Inflammatory macrophage treated with lipopolysaccharide for 4 hours (primary cell): ENCODE measurements at regions not wholly inside any gene's neighbourhood (a gene's known extent, or its start where the extent isn't known, plus 50 kb on each side); places are given as distances from the start of the nearest gene placed in this dataset.
"Not testable (repeated sequence)": the region's sequence is repeated elsewhere in the genome, so short reads cannot be mapped to it uniquely, and the experiment has no call there.

Experiments
- DNase-seq: peaks from one replicate; pipeline ENCODE4 v3.0.0-alpha.2; 2020

DNA sequence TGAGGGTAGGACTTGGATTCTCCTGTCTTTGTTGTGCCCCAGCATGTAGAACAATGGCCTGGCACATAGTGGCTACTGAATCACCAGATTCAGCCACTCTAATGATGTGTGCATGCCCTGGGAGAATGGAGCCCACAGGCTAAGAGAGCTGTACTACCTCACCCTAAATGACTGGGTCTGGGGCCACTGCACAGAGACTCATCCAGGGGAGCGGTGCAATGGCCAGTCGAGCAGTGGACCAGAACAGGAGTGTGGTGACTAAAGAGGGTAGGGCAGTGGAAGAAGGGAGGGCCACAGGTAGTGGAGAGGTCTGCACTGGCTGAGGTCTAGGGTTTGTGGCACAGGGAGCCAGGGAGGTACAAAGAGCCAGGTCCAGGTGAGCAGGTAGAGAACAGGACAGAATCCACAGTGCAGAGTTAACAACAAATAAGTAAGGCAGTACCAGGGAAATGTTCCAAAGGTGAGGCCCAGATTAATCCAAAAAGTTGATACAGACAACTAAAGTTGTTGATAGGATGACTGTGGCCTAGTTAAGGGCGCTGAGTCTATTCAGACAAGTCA is 142.7 kb upstream of the ATP11B start:
- no peak for DNase-seq

DNA sequence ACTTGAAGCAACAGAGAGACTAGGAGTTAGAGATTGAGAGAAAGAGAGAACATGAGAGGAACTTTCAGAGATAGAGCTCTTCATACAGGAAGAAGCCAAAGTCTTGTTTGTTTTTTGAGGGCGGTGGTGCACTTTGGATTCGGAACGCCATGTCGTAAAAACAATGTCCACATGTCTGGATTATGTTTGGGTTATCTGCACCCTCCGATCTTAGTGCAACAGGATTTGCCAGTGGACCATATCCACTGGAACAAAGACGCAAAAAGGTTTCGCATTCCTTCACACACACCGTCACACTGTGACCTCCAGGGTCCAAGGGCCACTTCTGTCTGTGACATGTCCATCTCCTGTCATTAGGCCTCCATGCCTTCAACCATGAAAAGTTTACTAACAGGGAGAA is 141.8 kb upstream of the ATP11B start:
- no peak for DNase-seq

DNA sequence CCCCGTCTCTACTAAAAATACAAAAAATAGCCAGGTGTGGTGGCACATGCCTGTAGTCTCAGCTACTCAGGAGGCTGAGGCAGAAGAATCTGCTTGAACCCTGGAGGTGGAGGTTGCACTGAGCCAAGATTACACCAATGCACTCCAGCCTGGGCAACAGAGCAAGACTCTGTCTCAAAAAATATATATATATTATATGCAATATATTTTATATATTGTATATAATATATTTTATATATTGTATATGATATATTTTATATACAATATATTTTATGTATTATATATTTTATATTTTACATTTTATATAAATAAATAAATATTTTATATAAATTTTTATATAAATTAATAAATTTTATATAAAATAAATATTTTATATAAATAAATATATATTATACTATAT is 140.2 kb upstream of the ATP11B start:
- not testable (repeated sequence) for DNase-seq

DNA sequence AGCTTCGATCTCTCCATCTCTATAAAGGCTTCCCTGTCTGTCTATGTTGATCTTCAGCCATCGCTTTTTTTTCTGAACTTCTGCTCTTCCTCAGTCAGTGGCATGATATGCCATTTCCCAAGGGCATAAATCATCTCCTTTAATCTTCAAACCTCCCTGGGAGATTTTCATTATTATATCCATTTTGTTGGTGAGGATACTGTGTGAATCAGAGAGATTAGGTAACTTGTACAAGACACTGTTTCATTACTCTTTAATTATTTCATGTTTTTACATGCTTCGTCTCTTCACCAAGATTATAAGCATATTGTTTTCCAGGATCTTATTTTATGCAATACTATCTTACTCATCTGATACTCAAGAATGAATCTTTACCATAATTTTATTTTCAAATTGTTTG is 124.8 kb upstream of the ATP11B start:
- no peak for DNase-seq

DNA sequence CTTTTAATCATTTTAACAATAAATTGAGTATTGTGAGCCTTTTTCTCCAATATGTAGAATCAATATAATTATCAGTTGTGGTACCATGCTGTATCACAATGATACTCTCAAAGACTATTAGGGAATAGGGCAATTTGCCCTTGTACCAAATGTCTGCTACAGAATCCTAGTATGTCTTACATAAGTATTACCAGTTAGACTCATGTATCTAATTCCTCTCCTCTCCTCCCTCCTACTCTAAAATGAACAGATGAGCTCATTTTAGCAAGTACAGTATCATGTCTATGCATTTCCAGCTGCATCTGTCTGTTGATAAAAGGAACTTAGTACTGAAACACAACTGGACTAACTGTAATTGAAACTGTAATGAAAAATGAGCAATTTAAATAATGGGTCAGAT is 124.3 kb upstream of the ATP11B start:
- DNase-seq = no peak

DNA sequence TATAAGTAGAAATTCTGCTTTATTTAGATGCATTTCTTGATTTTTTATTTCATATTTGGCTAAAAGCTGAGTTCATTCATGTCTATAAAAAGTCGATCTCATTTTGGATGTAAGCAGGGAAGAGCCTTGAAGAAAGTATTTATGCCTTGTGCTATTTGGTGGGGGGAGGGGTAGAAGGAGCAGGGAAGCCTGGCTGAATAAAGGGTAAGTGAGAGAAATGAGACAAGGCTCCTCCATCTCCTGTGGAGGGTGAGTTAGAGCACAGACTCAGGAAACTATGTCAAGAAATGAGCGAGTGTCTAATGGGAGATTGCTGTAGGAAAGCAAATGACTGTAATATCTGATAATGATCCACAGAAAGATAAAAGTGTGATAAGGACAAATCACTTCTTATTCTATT is 121.8 kb upstream of the ATP11B start:
- DNase-seq = no peak

DNA sequence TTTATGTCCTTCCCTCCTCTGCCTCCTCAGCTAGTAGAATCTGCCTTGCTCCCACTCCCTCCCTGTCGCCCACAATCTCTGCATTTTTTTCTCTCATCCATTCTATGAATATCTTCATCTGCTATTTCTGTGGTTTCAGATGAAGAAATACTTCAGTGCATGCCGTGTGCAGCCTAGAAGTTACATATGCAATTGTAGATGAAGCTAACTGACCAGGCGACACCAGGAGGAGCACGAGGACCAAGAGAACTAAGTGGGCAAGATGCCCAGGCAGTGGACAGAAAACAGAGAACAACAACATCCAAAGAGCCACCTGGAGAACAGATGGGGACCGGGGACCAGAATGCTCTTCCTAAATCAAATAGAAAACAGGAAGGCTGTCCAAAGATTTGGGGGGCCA is 121.4 kb upstream of the ATP11B start:
- DNase-seq = no peak

DNA sequence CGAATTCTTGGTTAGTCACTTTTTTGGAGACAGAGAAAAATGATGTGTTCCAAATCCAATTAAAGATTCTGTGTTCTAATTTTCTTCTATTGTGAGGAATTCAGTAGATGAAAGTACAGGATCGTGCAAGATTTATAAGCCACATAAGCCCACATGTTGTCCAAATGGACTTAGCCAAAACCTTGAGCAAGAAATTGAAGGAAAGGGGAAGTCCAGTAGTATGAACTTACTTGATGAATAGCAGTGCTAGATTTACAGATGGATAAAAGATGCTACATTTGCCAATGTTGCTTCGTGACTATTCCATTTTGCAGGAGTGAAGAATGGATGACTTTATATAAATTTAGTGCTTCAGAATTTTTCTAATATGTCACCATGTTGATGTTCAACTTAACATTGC is 120.0 kb upstream of the ATP11B start:
- DNase-seq = no peak

DNA sequence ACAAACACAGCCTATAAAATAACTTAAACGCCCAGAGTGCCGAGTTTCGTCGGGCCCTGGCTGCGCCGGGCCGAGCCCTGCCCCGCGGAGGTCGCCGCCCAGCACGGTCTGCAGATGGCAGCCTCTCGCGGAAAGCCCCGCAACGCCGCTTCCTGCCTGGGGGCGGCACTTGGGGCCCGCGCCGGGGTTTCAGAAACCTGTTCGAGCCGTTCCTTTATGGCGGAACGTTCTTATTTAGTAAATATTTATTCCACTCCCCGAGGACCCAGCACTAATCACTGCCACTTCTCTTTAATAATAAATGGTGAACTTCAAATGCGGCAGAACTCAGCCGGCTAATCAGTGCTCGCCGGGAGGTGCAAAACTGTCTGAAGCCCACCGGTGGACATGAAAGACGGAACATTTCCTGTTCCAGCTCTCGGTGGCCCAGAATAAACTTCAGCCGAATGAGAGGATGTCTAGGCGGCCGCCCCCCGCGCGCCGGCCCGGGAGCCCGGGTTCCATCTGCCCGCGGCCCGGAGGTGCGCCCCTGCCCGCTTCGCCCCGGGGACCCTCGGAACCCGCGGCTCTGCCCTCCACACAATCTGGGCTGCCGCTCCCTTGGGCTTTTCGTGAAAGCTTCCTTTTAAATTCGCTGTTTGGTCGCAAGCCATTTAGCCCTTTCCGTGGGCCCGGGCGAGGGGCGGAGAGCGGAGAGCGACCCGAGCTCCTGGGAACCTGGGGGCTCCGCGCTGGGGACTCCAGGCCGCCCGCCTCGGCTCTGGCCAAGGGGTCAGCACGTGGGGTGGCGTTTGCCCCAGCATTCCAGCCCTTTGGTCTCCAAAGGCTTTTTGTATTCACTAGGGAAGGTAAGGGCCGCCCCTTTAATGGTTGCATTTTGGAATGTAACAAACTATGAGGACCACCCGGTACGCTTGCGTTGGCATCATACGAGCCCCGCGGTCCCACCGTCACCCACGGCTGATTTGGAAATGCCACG is 110.8 kb upstream of the ATP11B start:
- peak; percentile 29 for DNase-seq

DNA sequence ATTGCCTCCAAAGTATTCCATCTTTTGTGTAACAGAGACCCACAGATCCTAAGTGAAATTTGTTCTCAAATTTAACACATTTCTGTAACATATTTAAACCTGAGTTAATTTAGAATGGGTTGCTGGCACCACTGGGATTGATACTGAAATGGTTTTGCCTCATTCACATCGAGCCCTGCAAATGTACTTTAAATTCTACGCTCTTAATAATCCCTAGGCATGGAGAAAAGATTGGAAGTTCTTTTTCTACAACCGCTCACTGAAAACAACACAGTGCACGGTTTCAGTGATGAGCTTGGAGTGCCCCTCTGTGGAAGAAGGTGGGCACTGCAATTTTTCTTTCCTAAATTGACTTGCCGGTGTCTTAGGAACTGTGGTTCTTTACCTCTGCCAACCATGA is 109.9 kb upstream of the ATP11B start:
- peak; percentile 59 for DNase-seq

DNA sequence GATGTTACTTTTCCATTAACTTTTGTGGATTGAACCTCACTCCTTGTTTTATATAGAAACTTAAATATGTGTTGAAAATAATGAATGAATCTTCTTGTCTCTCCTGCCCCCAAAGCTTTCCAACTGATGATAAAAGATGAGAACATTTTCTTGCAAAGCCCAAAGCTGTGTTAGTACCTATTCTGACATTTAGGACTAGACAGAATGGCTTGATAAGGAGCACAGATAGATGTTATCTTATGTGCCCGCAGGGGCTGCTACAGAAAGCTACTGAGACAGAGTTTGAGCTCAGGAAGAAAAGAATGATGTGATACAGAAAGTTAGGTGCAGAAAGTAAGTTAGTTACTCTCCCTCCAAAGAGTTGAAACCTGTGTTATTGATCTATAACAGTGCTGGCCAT is 109.4 kb upstream of the ATP11B start:
- no peak for DNase-seq

DNA sequence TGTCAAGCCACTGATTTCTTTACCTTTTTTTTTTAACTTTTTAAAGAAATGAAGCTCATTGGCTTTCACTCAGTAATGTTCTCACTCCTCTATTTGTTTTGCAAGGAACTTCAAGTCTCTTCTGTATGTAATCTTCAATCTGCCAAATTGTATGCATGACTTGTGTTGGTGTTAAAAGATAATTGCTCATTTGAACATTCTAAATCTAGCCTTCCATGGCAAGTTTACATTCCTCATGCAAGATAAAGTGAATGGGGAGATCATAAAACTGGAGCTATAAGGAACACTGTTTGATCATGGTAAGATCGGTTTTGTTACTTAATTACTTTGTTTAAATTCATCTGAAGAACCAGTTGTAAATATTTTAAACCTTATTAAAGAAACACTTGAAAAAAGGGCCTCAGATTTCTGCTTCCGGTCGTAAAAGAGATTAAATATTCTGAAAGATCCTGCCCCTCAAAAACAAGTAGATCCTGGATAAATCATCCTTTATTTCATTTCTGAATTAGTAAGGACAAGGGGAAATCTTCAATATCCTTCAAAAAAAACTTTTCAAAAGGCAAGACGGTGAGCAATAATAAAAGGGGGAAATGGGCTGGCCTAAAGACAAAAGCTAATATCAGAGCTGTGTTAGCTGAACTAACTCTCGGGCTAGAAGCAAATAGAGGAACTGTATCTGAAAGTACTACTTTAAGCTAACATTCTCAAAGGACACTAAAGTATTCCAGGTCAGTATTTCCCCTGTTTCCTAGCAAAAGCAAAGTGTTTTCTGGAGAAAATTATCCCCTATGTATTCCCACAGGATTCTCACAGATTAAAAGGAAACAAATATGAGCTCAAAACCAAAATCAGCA is 107.0 kb upstream of the ATP11B start:
- peak; percentile 7 for DNase-seq

DNA sequence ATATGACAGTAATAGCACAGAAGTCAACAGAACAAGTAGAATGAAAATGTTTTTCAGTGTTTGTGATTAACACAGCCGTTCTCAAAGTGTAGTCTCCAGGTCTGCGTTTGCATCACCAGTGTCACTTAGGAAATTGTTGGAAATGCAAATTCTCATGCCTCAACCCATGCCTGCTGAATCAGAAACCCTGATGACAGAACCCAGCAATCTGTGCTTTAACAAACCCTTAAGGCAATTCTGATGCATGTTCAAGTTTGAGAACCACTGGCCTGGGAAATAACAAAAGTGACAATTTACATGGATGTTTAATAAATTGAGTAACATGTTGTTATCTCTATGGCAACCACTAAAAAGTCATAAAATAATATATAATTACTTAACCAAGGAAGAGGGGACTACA is 103.1 kb upstream of the ATP11B start:
- no peak for DNase-seq

DNA sequence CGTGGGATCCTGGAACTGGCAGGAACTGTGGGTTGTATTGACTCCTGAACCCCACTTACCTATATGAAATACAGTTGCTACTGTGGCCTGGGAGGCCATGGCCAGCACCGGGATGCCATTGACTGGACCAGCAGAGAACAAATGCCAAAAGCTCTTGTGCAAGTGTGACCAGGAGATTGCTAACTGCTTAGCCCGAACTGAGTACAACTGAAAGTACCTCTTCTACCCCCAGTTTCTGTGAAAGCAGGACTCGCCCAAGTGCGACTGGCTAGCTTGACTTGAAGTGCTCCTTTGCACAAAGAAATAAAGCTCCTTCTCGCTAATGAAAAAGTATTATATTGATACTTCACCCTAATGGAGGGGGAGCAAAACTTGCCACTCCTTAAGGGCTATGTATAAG is 101.3 kb upstream of the ATP11B start:
- DNase-seq = no peak

DNA sequence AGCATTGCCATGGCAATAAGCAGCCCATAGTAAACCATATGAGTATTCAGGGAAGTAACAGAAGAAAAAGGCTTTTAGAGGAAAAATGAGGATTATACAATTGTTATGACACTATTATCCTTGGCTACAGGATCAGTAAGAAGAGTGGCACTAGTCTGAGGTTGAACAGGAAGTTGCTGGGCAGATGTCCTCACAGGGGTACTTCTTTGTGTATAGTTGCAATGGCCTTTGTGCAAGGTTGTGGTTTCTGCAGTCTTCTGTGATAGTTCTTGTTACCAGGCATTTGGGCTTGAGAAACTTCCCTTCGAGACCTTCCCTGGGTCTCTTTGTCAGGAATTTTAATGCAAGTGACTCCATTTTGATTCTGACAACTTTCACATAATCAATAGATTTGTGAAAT is 100.6 kb upstream of the ATP11B start:
- DNase-seq = peak; percentile 63

DNA sequence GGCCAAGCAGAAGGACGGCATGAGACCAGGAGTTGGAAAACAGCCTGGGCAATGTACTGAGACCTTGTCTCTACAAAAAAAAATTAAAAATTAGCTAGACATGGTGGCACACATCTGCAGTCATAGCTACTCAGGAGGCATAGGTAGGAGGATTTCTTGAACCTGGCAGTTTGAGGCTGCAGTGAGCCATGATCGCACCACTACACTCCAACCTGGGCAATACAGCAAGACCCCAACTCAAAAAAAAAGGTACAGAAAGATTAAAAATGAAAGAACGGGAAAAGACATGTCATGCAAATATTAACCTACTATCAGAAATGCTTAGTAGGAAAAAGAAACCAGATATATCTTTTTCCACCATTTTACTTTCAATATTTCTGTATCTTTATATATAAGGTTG is 99.6 kb upstream of the ATP11B start:
- DNase-seq = no peak

DNA sequence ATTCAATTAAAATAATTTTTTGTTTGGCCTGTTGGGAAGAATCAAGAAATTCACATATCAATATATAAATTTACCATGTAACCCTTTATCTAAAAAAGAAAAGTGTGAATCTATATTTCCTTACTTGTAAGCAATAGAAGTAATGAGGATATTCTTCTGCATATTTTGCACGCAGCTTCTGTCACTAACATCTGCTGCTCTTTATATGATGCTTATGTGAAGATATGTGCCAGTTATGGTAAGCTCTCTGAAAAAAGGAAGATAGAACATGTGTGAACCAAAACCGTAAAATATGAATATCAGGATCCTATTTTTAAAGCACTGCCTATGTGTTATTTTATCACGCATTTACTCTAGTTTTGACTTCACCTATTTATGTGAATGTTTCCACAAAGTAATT is 96.4 kb upstream of the ATP11B start:
- DNase-seq = no peak

DNA sequence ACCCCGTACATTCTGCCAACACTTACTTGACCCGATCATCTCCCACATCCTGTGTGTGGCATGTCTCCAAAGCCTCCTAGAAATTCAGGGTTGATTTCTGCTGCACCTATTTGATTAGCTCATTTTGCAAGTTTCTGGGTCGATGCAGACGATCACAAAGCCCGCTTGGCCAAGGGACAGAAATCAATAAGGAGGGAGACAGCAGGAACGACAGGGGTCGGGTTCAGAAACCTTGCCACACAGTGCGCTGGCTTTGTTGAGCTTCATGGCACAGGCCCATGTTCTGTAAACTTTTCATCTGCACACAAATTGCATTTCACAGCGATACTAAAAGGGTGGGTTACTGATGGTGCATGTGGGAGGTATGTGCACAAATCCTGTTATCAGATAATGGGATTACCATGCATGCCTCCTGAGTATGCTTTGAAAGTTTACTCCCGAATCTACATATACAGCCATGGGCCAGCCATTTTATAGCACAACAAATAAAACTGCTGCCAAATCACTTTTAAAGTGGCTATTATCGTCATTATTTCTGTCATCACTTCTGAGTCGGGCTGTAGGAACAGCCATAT is 95.9 kb upstream of the ATP11B start:
- DNase-seq = no peak

DNA sequence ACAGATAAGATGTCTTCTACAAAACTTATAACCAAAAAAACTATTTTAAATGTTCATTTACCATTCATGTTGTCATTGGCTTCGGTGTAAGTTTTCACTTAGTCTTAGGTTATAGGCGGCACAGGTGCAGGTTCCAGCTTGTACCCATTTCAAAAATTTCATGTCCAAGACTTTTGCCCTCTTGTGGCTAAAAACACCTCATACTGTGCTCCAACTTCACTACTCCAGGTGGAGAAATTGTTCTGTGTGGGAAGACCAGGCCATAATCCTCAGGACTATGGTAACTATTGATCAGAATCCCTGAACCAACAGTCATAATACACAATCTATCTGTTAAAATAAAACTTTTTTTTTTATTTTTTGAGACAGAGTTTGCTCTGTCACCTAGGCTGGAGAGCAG is 95.2 kb upstream of the ATP11B start:
- DNase-seq = no peak

DNA sequence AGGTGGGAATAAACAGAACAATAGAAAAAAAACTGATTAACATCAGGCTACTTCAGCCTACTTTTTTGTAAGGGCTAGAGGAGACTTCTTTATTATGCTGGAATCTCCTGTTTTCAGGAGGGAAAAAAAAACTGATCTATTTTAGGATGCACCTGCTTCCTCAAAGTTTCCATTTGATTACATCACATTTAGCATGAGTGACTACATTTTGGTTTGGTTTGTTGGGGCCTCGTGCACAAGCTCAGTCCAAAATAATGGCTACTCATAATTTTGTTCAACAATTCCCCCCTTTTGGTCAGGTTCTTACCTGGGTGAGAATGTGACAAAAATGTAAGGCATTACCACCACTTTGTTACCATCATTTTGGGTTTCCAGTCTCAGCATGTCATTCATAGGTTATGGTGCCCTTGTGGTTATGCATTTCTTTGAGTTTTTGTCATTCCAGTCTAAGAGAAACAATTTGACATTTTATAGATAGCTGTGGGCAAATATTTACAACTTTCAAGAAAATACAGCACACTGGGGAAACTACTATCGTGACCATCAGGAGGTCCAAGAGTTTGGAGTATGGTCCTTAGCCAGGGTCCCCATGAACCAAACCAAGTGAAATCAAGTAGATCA is 93.6 kb upstream of the ATP11B start:
- no peak for DNase-seq

DNA sequence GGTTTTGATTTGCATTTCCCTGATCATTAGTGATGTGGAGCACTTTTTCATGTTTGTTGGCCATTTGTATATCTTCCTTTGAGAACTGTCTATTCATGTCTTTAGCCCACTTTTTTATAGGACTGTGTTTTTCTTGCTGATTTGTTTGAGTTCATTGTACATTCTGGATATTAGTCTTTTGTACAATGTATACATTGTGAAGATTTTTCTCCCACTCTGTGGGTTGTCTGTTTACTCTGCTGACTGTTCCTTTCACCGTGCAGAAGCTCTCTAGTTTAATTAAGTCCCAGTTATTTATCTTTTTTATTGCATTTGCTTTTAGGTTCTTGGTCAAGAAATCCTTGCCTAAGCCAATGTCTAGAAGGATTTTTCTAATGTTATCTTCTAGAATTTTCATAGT is 91.1 kb upstream of the ATP11B start:
- no peak for DNase-seq

DNA sequence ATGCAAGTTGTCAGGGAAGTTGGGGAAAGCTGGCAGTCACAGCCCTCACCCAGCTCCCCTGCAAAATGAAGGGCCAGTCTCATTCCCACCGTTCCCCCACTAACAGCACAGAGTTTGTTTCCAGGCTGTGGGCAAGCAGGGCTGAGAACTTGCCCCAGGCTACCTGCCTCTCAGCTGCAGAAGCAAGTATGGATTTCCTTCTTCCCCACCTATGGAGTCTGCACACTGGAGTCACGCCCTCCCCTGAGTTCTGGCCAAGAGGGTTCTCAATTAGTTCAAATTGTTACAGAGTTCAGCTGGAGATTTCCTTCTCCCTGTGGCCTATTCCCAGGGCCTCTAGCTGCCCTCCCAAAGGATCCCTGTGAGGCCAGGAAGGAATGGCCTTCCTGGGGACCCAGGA is 90.1 kb upstream of the ATP11B start:
- DNase-seq = no peak

DNA sequence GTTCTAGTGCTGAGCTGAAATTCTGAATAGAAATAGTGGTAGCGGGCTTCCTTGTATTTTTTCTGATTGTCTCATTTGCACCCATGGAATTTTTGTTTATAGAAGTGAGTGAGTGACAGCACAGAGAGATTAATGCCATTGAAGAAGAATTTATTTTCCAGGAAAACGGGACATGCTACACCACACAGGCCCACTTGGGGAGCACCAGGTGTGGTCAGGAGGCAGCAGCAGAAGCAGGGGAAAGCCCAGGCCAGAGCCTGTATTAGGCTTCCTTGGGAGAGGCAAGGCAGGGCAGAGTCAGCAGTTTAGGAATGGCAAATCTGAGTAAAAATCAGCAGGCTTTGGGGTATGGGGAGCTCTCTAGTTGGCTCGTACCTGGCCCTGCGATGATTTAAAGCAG is 88.4 kb upstream of the ATP11B start:
- no peak for DNase-seq
